ENCODE measurements at regions not wholly inside any gene's neighbourhood (a gene's known extent, or its start where the extent isn't known, plus 50 kb on each side); places are given as distances from the start of the nearest gene placed in this dataset.

- no peaks in the 10 kb centered on the region for H3K4me1 ChIP-seq (ENCODE audit: low read depth, poor library complexity, severe bottlenecking)
- TF ChIP-seq CTCF (conservative IDR thresholded peaks at IDR 0.05; ENCODE audit: low read depth, low read length), result no peak
- no peaks in the 10 kb centered on the region for H3K27me3 ChIP-seq (ENCODE audit: insufficient read depth, low read depth)
- no peaks in the 10 kb centered on the region for H3K79me2 ChIP-seq (ENCODE audit: insufficient read depth, low read depth)
- H2AFZ ChIP-seq (ENCODE audit: low read depth), result no peak overlapping the region
- H3K36me3 ChIP-seq (ENCODE audit: insufficient read depth), result no peaks in the 10 kb centered on the region
- no peak overlapping the region for H3K4me3 ChIP-seq (IDR thresholded peaks at IDR 0.05; ENCODE audit: insufficient read depth, low read depth, low read length)
- H3K4me2 ChIP-seq, result no peak overlapping the region
- H4K20me1 ChIP-seq (ENCODE audit: insufficient read depth), result no peaks in the 10 kb centered on the region
- no peak overlapping the region for H3K27ac ChIP-seq
- H3K9ac ChIP-seq, result no peak overlapping the region
Measured at GRCh38 chr2:7886666-7887065, 795.2 kb upstream of the ID2 start.

- H2AFZ ChIP-seq (ENCODE audit: low read depth), result no peak overlapping the region
- H3K36me3 ChIP-seq (ENCODE audit: insufficient read depth), result no peaks in the 10 kb centered on the region
- no peaks in the 10 kb centered on the region for H4K20me1 ChIP-seq (ENCODE audit: insufficient read depth)
- no peak overlapping the region for H3K4me3 ChIP-seq (IDR thresholded peaks at IDR 0.05; ENCODE audit: insufficient read depth, low read depth, low read length)
- no peak for TF ChIP-seq CTCF (conservative IDR thresholded peaks at IDR 0.05; ENCODE audit: low read depth, low read length)
- H3K79me2 ChIP-seq (ENCODE audit: insufficient read depth, low read depth), result no peaks in the 10 kb centered on the region
- no peaks in the 10 kb centered on the region for H3K4me1 ChIP-seq (ENCODE audit: low read depth, poor library complexity, severe bottlenecking)
- no peak overlapping the region for H3K9ac ChIP-seq
- H3K27me3 ChIP-seq (ENCODE audit: insufficient read depth, low read depth), result no peaks in the 10 kb centered on the region
- no peak overlapping the region for H3K27ac ChIP-seq
- no peak overlapping the region for H3K4me2 ChIP-seq
Measured at GRCh38 chr2:7887441-7887840, 794.4 kb upstream of the ID2 start.

GRCh38 chr2:7888876-7889275 lies 793.0 kb upstream of the ID2 start:
- H3K27ac ChIP-seq, result no peak overlapping the region
- H2AFZ ChIP-seq (ENCODE audit: low read depth), result no peak overlapping the region

GRCh38 chr2:7891312-7891711 lies 790.5 kb upstream of the ID2 start:
- H2AFZ ChIP-seq (ENCODE audit: low read depth), result no peak overlapping the region
- no peaks in the 10 kb centered on the region for H3K27me3 ChIP-seq (ENCODE audit: insufficient read depth, low read depth)
- no peaks in the 10 kb centered on the region for H3K36me3 ChIP-seq (ENCODE audit: insufficient read depth)
- H3K9ac ChIP-seq, result no peak overlapping the region
- no peaks in the 10 kb centered on the region for H3K79me2 ChIP-seq (ENCODE audit: insufficient read depth, low read depth)
- H3K27ac ChIP-seq, result no peak overlapping the region
- H3K4me3 ChIP-seq (IDR thresholded peaks at IDR 0.05; ENCODE audit: insufficient read depth, low read depth, low read length), result no peak overlapping the region
- no peak overlapping the region for H3K4me2 ChIP-seq
- H4K20me1 ChIP-seq (ENCODE audit: insufficient read depth), result no peaks in the 10 kb centered on the region
- TF ChIP-seq CTCF (conservative IDR thresholded peaks at IDR 0.05; ENCODE audit: low read depth, low read length), result no peak
- no peaks in the 10 kb centered on the region for H3K4me1 ChIP-seq (ENCODE audit: low read depth, poor library complexity, severe bottlenecking)

More at GRCh38 chr2:7888876-7889275, 793.0 kb upstream of the ID2 start:
- Histone ChIP-seq H3K4me2 (no peak overlapping the region), H3K4me3 (IDR thresholded peaks at IDR 0.05; ENCODE audit: insufficient read depth, low read depth, low read length) (no peak overlapping the region), H4K20me1 (ENCODE audit: insufficient read depth) (no peaks in the 10 kb centered on the region), H3K9ac (no peak overlapping the region), H3K27me3 (ENCODE audit: insufficient read depth, low read depth) (no peaks in the 10 kb centered on the region), H3K4me1 (ENCODE audit: low read depth, poor library complexity, severe bottlenecking) (no peaks in the 10 kb centered on the region), H3K36me3 (ENCODE audit: insufficient read depth) (no peaks in the 10 kb centered on the region), H3K79me2 (ENCODE audit: insufficient read depth, low read depth) (no peaks in the 10 kb centered on the region)
- no peak for TF ChIP-seq CTCF (conservative IDR thresholded peaks at IDR 0.05; ENCODE audit: low read depth, low read length)

All from KMS-11 (cell line).